Neural cell (in vitro differentiated cells): ENCODE measurements at regions not wholly inside any gene's neighbourhood (a gene's known extent, or its start where the extent isn't known, plus 50 kb on each side); places are given as distances from the start of the nearest gene placed in this dataset.

Source experiments
- H2AFZ ChIP-seq: fragments of 200-600, 300-800 bp; sonication (generic), shearing (Covaris generic); 2 replicates; pipeline ENCODE4 v1.6.0; 2014; ENCODE audit warnings: low read depth, mild to moderate bottlenecking, antibody characterized with exemption, low read length, moderate library complexity
- H3F3A ChIP-seq: fragments of 200-600 bp; shearing (Covaris generic); 2 replicates; pipeline ENCODE4 v1.6.1; 2016; ENCODE audit warnings: mild to moderate bottlenecking, moderate library complexity, mixed read lengths, antibody characterized with exemption, low read length; ENCODE audit not compliant: insufficient read depth, poor library complexity, severe bottlenecking
- H3K27ac ChIP-seq: fragments of 200-600, 300-800 bp; sonication (generic), shearing (Covaris generic); 2 replicates; pipeline ENCODE4 v1.5.1; 2014; ENCODE audit warnings: mild to moderate bottlenecking, low read length, moderate library complexity
- H3K27me3 ChIP-seq: fragments of 300-800, 200-600 bp; sonication (generic), shearing (Covaris generic); 2 replicates; pipeline ENCODE4 v1.6.0; 2014; ENCODE audit warnings: mild to moderate bottlenecking, low read depth, low read length, moderate library complexity; ENCODE audit not compliant: insufficient read depth
- H3K36me3 ChIP-seq: fragments of 300-800, 200-600 bp; sonication (generic), shearing (Covaris generic); 2 replicates; pipeline ENCODE4 v1.5.1; 2014; ENCODE audit warnings: mild to moderate bottlenecking, antibody characterized with exemption, low read length, moderate library complexity; ENCODE audit not compliant: insufficient read depth
- H3K4me2 ChIP-seq: fragments of 300-800, 200-600 bp; sonication (generic), shearing (Covaris generic); 2 replicates; pipeline ENCODE4 v1.6.0; 2014; ENCODE audit warnings: mild to moderate bottlenecking, low read length
- H3K4me3 ChIP-seq: fragments of 300-800, 200-600 bp; sonication (generic), shearing (Covaris generic); 2 replicates; pipeline ENCODE4 v1.5.1; 2014; ENCODE audit warnings: mild to moderate bottlenecking, low read length, moderate library complexity
- H3K79me2 ChIP-seq: fragments of 200-600 bp; shearing (Covaris generic); replicated peaks from 2 replicates; pipeline ENCODE4 v1.6.0; 2014; ENCODE audit warnings: mild to moderate bottlenecking, low read length, moderate library complexity; ENCODE audit not compliant: insufficient read depth
- H3K9ac ChIP-seq: fragments of 300-800, 200-600 bp; sonication (generic), shearing (Covaris generic); 2 replicates; pipeline ENCODE4 v1.6.1; 2016; ENCODE audit warnings: mild to moderate bottlenecking, low read length, mixed read lengths
- H3K9me2 ChIP-seq: fragments of 200-600 bp; shearing (Covaris generic); 2 replicates; pipeline ENCODE4 v1.6.1; 2016; ENCODE audit warnings: mild to moderate bottlenecking, low read length, mixed read lengths; ENCODE audit not compliant: insufficient read depth
- H3K9me3 ChIP-seq: fragments of 200-600, 300-800 bp; sonication (generic), shearing (Covaris generic); 2 replicates; pipeline ENCODE4 v1.6.1; 2016; ENCODE audit warnings: mild to moderate bottlenecking, mixed run types, low read length, moderate library complexity, mixed read lengths
- H4K20me1 ChIP-seq: fragments of 200-600 bp; shearing (Covaris generic); 2 replicates; pipeline ENCODE4 v1.6.1; 2016; ENCODE audit warnings: mild to moderate bottlenecking, mixed run types; ENCODE audit not compliant: insufficient read depth
- EP300 ChIP-seq: fragments of 450-650 bp; conservative IDR thresholded peaks from 2 replicates; pipeline ENCODE4 v1.6.1; 2014; ENCODE audit warnings: antibody characterized with exemption, mild to moderate bottlenecking, moderate library complexity; ENCODE audit not compliant: poor library complexity, severe bottlenecking
- EZH2 ChIP-seq: fragments of 200-600, 300-800 bp; shearing (Covaris generic), sonication (generic); IDR thresholded peaks from 2 replicates; pipeline ENCODE4 v1.6.1; 2014; ENCODE audit warnings: antibody characterized with exemption, low read length, borderline replicate concordance, mild to moderate bottlenecking; ENCODE audit not compliant: insufficient read depth, poor library complexity, severe bottlenecking
- MXI1 ChIP-seq: fragments of 450-650 bp; conservative IDR thresholded peaks from 2 replicates; pipeline ENCODE4 v1.6.1; 2014; ENCODE audit warnings: antibody characterized with exemption, mild to moderate bottlenecking; ENCODE audit not compliant: poor library complexity, severe bottlenecking
- POLR2AphosphoS5 ChIP-seq: IDR thresholded peaks from 2 replicates; pipeline ENCODE4 v1.6.1; 2012
- RAD21 ChIP-seq: fragments of 450-650 bp; conservative IDR thresholded peaks from 2 replicates; pipeline ENCODE4 v1.6.1; 2014; ENCODE audit warnings: antibody characterized with exemption, mild to moderate bottlenecking, moderate library complexity
- SMC3 ChIP-seq: fragments of 450-650 bp; conservative IDR thresholded peaks from 2 replicates; pipeline ENCODE4 v1.6.1; 2014; ENCODE audit warnings: antibody characterized with exemption, mild to moderate bottlenecking, moderate library complexity; ENCODE audit not compliant: poor library complexity
- TAF1 ChIP-seq: IDR thresholded peaks from 2 replicates; pipeline ENCODE4 v1.6.1; 2012; ENCODE audit warnings: low read depth
- TF ChIP-seq, protein P1 (sequence below): IDR thresholded peaks from 2 replicates; pipeline ENCODE4 v1.6.1; 2012; ENCODE audit warnings: borderline replicate concordance
- TF ChIP-seq, protein P2 (sequence below): fragments of 450-650 bp; IDR thresholded peaks from 2 replicates; pipeline ENCODE4 v1.5.1; 2014; ENCODE audit warnings: antibody characterized with exemption, mild to moderate bottlenecking, moderate library complexity; ENCODE audit not compliant: poor library complexity, severe bottlenecking

DNA sequence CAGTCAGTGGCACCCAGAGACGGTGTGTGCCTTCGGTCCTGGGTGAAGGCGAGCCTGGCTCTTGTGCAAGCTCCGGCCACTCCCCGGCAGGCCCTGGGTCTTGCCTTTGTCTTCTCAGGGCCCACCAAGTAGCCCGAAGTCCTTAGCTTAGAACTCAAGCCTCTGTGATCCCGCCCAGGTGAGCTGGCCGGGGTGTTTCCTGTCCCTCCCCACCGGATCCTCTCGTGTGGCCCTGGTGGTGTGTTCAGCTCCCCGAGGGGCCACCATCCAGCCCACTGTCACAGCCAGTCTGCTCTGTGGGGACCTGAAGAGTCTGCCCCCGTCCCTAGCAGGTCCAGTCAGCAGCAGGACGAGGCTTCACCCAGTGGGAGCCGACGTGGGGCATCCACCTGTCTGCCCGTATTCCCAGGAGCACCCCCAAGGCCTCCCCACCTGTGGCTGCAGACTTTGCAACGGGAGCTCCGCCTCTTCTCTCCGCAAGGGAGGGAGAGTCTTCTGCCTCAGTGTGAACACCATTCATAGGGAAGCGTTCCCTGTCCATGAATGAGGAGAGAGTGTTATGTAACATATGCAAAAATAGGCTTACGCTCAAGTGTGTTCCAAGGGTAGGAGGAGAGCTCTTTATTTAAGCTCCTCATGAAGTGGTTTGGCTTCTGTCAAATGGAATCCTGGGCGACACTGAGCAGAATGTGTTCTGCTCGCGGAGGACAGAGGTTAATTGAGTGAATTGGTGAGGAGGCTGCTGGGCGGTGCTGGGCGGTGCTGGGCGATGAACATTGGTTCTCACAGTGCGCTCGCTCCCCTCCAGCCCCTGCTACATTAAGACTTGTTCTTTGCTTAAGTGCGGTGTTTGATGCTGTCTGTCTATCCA lies 108.9 kb downstream of the CRYAA start:
- Histone ChIP-seq H3K79me2 (no peaks in the 10 kb centered on the region), H4K20me1 (no peaks in the 10 kb centered on the region), H3K9me2 (no peaks in the 10 kb centered on the region), H3K27ac (no peak overlapping the region), H3K4me2 (no peak overlapping the region), H3K27me3 (no peaks in the 10 kb centered on the region), H3K9ac (no peak overlapping the region), H3F3A (no peaks in the 10 kb centered on the region), H2AFZ (no peak overlapping the region), H3K36me3 (no peaks in the 10 kb centered on the region), H3K4me3 (no peak overlapping the region), H3K9me3 (no peaks in the 10 kb centered on the region)
- TF ChIP-seq POLR2AphosphoS5 (no peak), SMC3 (no peak), TAF1 (no peak), MXI1 (no peak), RAD21 (no peak), EP300 (no peak), EZH2 (no peak)
- TF ChIP-seq, protein P1, sequence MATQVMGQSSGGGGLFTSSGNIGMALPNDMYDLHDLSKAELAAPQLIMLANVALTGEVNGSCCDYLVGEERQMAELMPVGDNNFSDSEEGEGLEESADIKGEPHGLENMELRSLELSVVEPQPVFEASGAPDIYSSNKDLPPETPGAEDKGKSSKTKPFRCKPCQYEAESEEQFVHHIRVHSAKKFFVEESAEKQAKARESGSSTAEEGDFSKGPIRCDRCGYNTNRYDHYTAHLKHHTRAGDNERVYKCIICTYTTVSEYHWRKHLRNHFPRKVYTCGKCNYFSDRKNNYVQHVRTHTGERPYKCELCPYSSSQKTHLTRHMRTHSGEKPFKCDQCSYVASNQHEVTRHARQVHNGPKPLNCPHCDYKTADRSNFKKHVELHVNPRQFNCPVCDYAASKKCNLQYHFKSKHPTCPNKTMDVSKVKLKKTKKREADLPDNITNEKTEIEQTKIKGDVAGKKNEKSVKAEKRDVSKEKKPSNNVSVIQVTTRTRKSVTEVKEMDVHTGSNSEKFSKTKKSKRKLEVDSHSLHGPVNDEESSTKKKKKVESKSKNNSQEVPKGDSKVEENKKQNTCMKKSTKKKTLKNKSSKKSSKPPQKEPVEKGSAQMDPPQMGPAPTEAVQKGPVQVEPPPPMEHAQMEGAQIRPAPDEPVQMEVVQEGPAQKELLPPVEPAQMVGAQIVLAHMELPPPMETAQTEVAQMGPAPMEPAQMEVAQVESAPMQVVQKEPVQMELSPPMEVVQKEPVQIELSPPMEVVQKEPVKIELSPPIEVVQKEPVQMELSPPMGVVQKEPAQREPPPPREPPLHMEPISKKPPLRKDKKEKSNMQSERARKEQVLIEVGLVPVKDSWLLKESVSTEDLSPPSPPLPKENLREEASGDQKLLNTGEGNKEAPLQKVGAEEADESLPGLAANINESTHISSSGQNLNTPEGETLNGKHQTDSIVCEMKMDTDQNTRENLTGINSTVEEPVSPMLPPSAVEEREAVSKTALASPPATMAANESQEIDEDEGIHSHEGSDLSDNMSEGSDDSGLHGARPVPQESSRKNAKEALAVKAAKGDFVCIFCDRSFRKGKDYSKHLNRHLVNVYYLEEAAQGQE = no peak
- TF ChIP-seq, protein P2, sequence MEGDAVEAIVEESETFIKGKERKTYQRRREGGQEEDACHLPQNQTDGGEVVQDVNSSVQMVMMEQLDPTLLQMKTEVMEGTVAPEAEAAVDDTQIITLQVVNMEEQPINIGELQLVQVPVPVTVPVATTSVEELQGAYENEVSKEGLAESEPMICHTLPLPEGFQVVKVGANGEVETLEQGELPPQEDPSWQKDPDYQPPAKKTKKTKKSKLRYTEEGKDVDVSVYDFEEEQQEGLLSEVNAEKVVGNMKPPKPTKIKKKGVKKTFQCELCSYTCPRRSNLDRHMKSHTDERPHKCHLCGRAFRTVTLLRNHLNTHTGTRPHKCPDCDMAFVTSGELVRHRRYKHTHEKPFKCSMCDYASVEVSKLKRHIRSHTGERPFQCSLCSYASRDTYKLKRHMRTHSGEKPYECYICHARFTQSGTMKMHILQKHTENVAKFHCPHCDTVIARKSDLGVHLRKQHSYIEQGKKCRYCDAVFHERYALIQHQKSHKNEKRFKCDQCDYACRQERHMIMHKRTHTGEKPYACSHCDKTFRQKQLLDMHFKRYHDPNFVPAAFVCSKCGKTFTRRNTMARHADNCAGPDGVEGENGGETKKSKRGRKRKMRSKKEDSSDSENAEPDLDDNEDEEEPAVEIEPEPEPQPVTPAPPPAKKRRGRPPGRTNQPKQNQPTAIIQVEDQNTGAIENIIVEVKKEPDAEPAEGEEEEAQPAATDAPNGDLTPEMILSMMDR = no peak

DNA sequence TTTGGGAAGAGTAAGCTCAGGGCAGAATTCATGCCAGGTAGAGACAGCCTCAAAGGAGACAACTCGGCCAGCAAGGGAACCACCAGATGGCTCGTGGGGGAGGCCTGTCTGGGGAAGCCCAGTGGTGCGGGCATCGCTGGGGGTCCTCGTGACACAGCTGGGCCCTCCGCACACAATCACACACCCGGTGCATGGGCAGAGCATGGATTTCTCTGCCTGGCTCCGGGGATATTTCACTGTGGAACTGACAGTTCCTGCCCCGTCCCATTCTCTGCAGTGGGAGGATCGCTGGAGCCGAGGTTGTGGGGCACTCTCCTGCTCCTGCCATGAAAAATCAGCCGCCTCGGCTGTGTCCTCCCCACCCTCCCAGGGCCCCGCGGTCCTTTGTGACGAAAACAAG lies 108.0 kb downstream of the CRYAA start:
- Histone ChIP-seq H3K9ac (no peak overlapping the region), H3K9me2 (no peaks in the 10 kb centered on the region), H3F3A (no peaks in the 10 kb centered on the region), H3K4me3 (no peak overlapping the region), H3K36me3 (no peaks in the 10 kb centered on the region), H3K27ac (no peak overlapping the region), H2AFZ (no peak overlapping the region), H4K20me1 (no peaks in the 10 kb centered on the region), H3K79me2 (no peaks in the 10 kb centered on the region), H3K27me3 (no peaks in the 10 kb centered on the region), H3K4me2 (no peak overlapping the region), H3K9me3 (no peaks in the 10 kb centered on the region)
- no peak for TF ChIP-seq RAD21
- no peak for TF ChIP-seq POLR2AphosphoS5
- TF ChIP-seq SMC3 = no peak
- TF ChIP-seq, protein P2 = no peak
- no peak for TF ChIP-seq MXI1
- no peak for TF ChIP-seq TAF1
